Neuronal stem cell (in vitro differentiated cells): ENCODE measurements at regions not wholly inside any gene's neighbourhood (a gene's known extent, or its start where the extent isn't known, plus 50 kb on each side); places are given as distances from the start of the nearest gene placed in this dataset.
A peak's percentile ranks its signal among the peaks of the same experiment; 100 is the strongest.

Experiments used
- DNase-seq: peaks from one replicate; pipeline ENCODE4 v3.0.0-alpha.2; 2013; ENCODE audit warnings: low spot score
- H2AFZ ChIP-seq: one replicate; pipeline ENCODE4 v1.6.1; 2013; ENCODE audit warnings: mild to moderate bottlenecking, low read length, inconsistent platforms
- H2AK5ac ChIP-seq: 2 replicates; pipeline ENCODE4 v1.6.1; 2013; ENCODE audit warnings: low read depth, mild to moderate bottlenecking, inconsistent platforms, low read length, moderate library complexity, mixed read lengths
- H2BK120ac ChIP-seq: 2 replicates; pipeline ENCODE4 v1.6.1; 2013; ENCODE audit warnings: low read depth, mild to moderate bottlenecking, inconsistent platforms, low read length, moderate library complexity, mixed read lengths
- H2BK12ac ChIP-seq: one replicate; pipeline ENCODE4 v1.6.1; 2013; ENCODE audit warnings: low read length, inconsistent platforms
- H2BK15ac ChIP-seq: 2 replicates; pipeline ENCODE4 v1.6.1; 2013; ENCODE audit warnings: mild to moderate bottlenecking, low read length, inconsistent platforms, mixed read lengths
- H2BK5ac ChIP-seq: one replicate; pipeline ENCODE4 v1.6.1; 2013; ENCODE audit warnings: inconsistent platforms, mild to moderate bottlenecking, low read length, moderate library complexity
- H3K14ac ChIP-seq: one replicate; pipeline ENCODE4 v1.6.1; 2013; ENCODE audit warnings: low read length, inconsistent platforms
- H3K18ac ChIP-seq: 2 replicates; pipeline ENCODE4 v1.6.1; 2013; ENCODE audit warnings: low read length, inconsistent platforms
- H3K23ac ChIP-seq: 2 replicates; pipeline ENCODE4 v1.6.1; 2013; ENCODE audit warnings: low read depth, mild to moderate bottlenecking, mixed read lengths, low read length, inconsistent platforms; ENCODE audit not compliant: poor library complexity
- H3K27ac ChIP-seq: replicated peaks from 3 replicates; pipeline ENCODE4 v1.5.1; 2013; ENCODE audit warnings: low read length, inconsistent platforms
- H3K27me3 ChIP-seq, 3 experiments: 2 replicates each; pipeline ENCODE4 v1.6.1; 2013; ENCODE audit warnings: low read length in 3 of 3, mild to moderate bottlenecking in 2 of 3, inconsistent platforms in 1 of 3, low read depth in 1 of 3, mixed read lengths in 1 of 3, moderate library complexity in 1 of 3; ENCODE audit not compliant: control insufficient read depth in 3 of 3, insufficient read depth in 3 of 3
- H3K36me3 ChIP-seq, 2 donors: replicated peaks in 1 of 2; 2 replicates each; pipeline ENCODE4 v1.6.1; 2013; ENCODE audit warnings: low read length in 2 of 2; ENCODE audit not compliant: control insufficient read depth in 2 of 2, insufficient read depth in 2 of 2
- H3K4ac ChIP-seq: 2 replicates; pipeline ENCODE4 v1.6.1; 2013; ENCODE audit warnings: inconsistent platforms, mild to moderate bottlenecking, low read length, moderate library complexity
- H3K4me1 ChIP-seq, 2 donors: 1 replicate in 1 of 2; 2 replicates in 1 of 2; pipeline ENCODE4 v1.6.1; 2013; ENCODE audit warnings: low read length in 2 of 2, low read depth in 1 of 2; ENCODE audit not compliant: control insufficient read depth in 2 of 2, insufficient read depth in 1 of 2
- H3K4me2 ChIP-seq: one replicate; pipeline ENCODE4 v1.6.1; 2013; ENCODE audit warnings: mild to moderate bottlenecking, low read length, inconsistent platforms; ENCODE audit not compliant: insufficient read depth, poor library complexity, severe bottlenecking
- H3K4me3 ChIP-seq, 2 donors: 2 replicates each; pipeline ENCODE4 v1.5.1; 2013; ENCODE audit warnings: low read length in 2 of 2, mild to moderate bottlenecking in 2 of 2, inconsistent platforms in 1 of 2, moderate library complexity in 1 of 2
- H3K79me1 ChIP-seq: one replicate; pipeline ENCODE4 v1.6.1; 2013; ENCODE audit warnings: low read depth, mild to moderate bottlenecking, inconsistent platforms, low read length, moderate library complexity
- H3K9ac ChIP-seq: one replicate; pipeline ENCODE4 v1.6.1; 2013; ENCODE audit warnings: mild to moderate bottlenecking, low read depth, low read length, inconsistent platforms; ENCODE audit not compliant: poor library complexity
- H3K9me3 ChIP-seq, 2 donors: replicated peaks in 1 of 2; 2 replicates each; pipeline versions ENCODE3 to v1.6.1; 2013; ENCODE audit warnings: low read length in 2 of 2, mild to moderate bottlenecking in 2 of 2, inconsistent platforms in 1 of 2, low read depth in 1 of 2, mixed read lengths in 1 of 2, moderate library complexity in 1 of 2; ENCODE audit not compliant: control insufficient read depth in 2 of 2, insufficient read depth in 1 of 2
- H4K8ac ChIP-seq: one replicate; pipeline ENCODE4 v1.6.1; 2013; ENCODE audit warnings: low read depth, mild to moderate bottlenecking, inconsistent platforms, low read length, moderate library complexity
- H4K91ac ChIP-seq: one replicate; pipeline ENCODE4 v1.6.1; 2013; ENCODE audit warnings: low read length, low read depth, mild to moderate bottlenecking, inconsistent platforms; ENCODE audit not compliant: poor library complexity
- whole genome bisulfite sequencing, 2 donors: extraction: QIAGEN DNeasy Blood & Tissue Kit; methylation state at CpG; one replicate each; pipeline ENCODE4 v1.1.7; 2013; ENCODE audit warnings: missing lambda C conversion rate in 2 of 2, mixed read lengths in 1 of 2; ENCODE audit not compliant: insufficient read length in 2 of 2, insufficient replicate concordance in 1 of 2; ENCODE audit errors: extremely low coverage in 2 of 2; 5-methylcytosine and 5-hydroxymethylcytosine counted together

GRCh38 chr12:11540615-11541310 is 108.7 kb upstream of the ETV6 start:
- no peak overlapping the region for H2BK5ac ChIP-seq
- no peaks in the 10 kb centered on the region for H3K36me3 ChIP-seq
- no peaks in the 10 kb centered on the region for H3K27me3 ChIP-seq
- peaks cover 0 to 2% of the 10 kb centered on the region in 2 donors for H3K4me1 ChIP-seq
- peaks cover 0 to 2% of the 10 kb centered on the region in 2 donors for H3K9me3 ChIP-seq
- no peak overlapping the region for H3K14ac ChIP-seq
- DNase-seq = no peak
- no peak overlapping the region for H3K4me3 ChIP-seq
- no peak overlapping the region for H3K4ac ChIP-seq
- no peaks in the 10 kb centered on the region for H3K79me1 ChIP-seq
- H3K23ac ChIP-seq = no peak overlapping the region
- H2BK12ac ChIP-seq = no peak overlapping the region
- no peak overlapping the region for H3K27ac ChIP-seq
- no peak overlapping the region for H4K91ac ChIP-seq
- no peak overlapping the region for H2BK120ac ChIP-seq
- H3K4me2 ChIP-seq = no peak overlapping the region
- H3K18ac ChIP-seq = no peak overlapping the region
- H2BK15ac ChIP-seq = no peak overlapping the region
- peak overlapping the region; percentile 51 for H3K9ac ChIP-seq
- H2AFZ ChIP-seq = no peak overlapping the region
- no peak overlapping the region for H2AK5ac ChIP-seq
- H4K8ac ChIP-seq = no peak overlapping the region
- WGBS, 2 donors = 100% methylated on average over 1 of the region's 9 CpGs

GRCh38 chr12:11542599-11542998 is 106.9 kb upstream of the ETV6 start:
- no peak overlapping the region for H2BK12ac ChIP-seq
- H3K79me1 ChIP-seq = no peaks in the 10 kb centered on the region
- H3K23ac ChIP-seq = no peak overlapping the region
- H2AK5ac ChIP-seq = no peak overlapping the region
- H2BK5ac ChIP-seq = no peak overlapping the region
- no peak overlapping the region for H3K4me2 ChIP-seq
- no peaks in the 10 kb centered on the region for H3K36me3 ChIP-seq
- H3K4me1 ChIP-seq = peaks cover 0 to 2% of the 10 kb centered on the region in 2 donors
- H2AFZ ChIP-seq = no peak overlapping the region
- no peak overlapping the region for H4K8ac ChIP-seq
- no peak overlapping the region for H2BK15ac ChIP-seq
- H3K9ac ChIP-seq = no peak overlapping the region
- no peaks in the 10 kb centered on the region for H3K27me3 ChIP-seq
- H3K4me3 ChIP-seq = no peak overlapping the region
- no peak overlapping the region for H3K18ac ChIP-seq
- no CpG with 5 or more reads among the region's 3 CpGs for WGBS, 2 donors
- H2BK120ac ChIP-seq = no peak overlapping the region
- H3K4ac ChIP-seq = no peak overlapping the region
- no peak overlapping the region for H3K27ac ChIP-seq
- H3K14ac ChIP-seq = no peak overlapping the region
- no peak overlapping the region for H4K91ac ChIP-seq
- peaks cover 0 to 2% of the 10 kb centered on the region in 2 donors for H3K9me3 ChIP-seq
- no peak for DNase-seq

- no peak overlapping the region for H3K23ac ChIP-seq
- no peak overlapping the region for H3K18ac ChIP-seq
- no peak overlapping the region for H3K4ac ChIP-seq
- no peak for DNase-seq
- H2BK12ac ChIP-seq = no peak overlapping the region
- WGBS, 2 donors = no CpG with 5 or more reads among the region's 7 CpGs
- H4K91ac ChIP-seq = no peak overlapping the region
- no peak overlapping the region for H3K27ac ChIP-seq
- no peak overlapping the region for H2BK120ac ChIP-seq
- no peaks in the 10 kb centered on the region for H3K36me3 ChIP-seq
- H3K9ac ChIP-seq = no peak overlapping the region
- no peak overlapping the region for H2AFZ ChIP-seq
- H3K27me3 ChIP-seq = no peaks in the 10 kb centered on the region
- H3K4me3 ChIP-seq = no peak overlapping the region
- no peak overlapping the region for H3K4me2 ChIP-seq
- peaks cover 0 to 2% of the 10 kb centered on the region in 2 donors for H3K4me1 ChIP-seq
- H3K79me1 ChIP-seq = no peaks in the 10 kb centered on the region
- no peak overlapping the region for H4K8ac ChIP-seq
- peak overlapping the region; percentile 41 for H3K14ac ChIP-seq
- peaks cover 0 to 2% of the 10 kb centered on the region in 2 donors for H3K9me3 ChIP-seq
- no peak overlapping the region for H2BK15ac ChIP-seq
- H2AK5ac ChIP-seq = no peak overlapping the region
- no peak overlapping the region for H2BK5ac ChIP-seq
Observed at GRCh38 chr12:11543457-11544158, 105.9 kb upstream of the ETV6 start.

GRCh38 chr12:11545484-11546330 is 103.8 kb upstream of the ETV6 start:
- Histone ChIP-seq H3K18ac (no peak overlapping the region), H2AFZ (peak overlapping the region; percentile 73), H3K4me2 (no peak overlapping the region), H2BK15ac (no peak overlapping the region), H3K9ac (no peak overlapping the region), H3K4me3 (no peak overlapping the region), H3K27ac (no peak overlapping the region), H2BK120ac (no peak overlapping the region), H2BK12ac (no peak overlapping the region), H3K79me1 (no peaks in the 10 kb centered on the region), H4K91ac (no peak overlapping the region), H4K8ac (no peak overlapping the region), H2AK5ac (no peak overlapping the region), H3K23ac (no peak overlapping the region), H3K14ac (peak overlapping the region; percentile 0), H3K4ac (no peak overlapping the region), H3K9me3 (no peaks in the 10 kb centered on the region), H3K4me1 (peaks cover 0 to 2% of the 10 kb centered on the region in 2 donors), H2BK5ac (no peak overlapping the region), H3K27me3 (no peaks in the 10 kb centered on the region), H3K36me3 (no peaks in the 10 kb centered on the region)
- whole genome bisulfite sequencing, 2 donors = no CpG with 5 or more reads among the region's 6 CpGs
- DNase-seq = no peak
